GM21360 (cell line): ENCODE measurements at regions not wholly inside any gene's neighbourhood (a gene's known extent, or its start where the extent isn't known, plus 50 kb on each side); places are given as distances from the start of the nearest gene placed in this dataset.

Source experiments
- ATAC-seq: cut with Tn5 transposase; IDR thresholded peaks from one replicate; pipeline ENCODE4 v1.9.1; 2021; ENCODE audit warnings: mild to moderate bottlenecking, moderate library complexity; ENCODE audit not compliant: unreplicated experiment

DNA sequence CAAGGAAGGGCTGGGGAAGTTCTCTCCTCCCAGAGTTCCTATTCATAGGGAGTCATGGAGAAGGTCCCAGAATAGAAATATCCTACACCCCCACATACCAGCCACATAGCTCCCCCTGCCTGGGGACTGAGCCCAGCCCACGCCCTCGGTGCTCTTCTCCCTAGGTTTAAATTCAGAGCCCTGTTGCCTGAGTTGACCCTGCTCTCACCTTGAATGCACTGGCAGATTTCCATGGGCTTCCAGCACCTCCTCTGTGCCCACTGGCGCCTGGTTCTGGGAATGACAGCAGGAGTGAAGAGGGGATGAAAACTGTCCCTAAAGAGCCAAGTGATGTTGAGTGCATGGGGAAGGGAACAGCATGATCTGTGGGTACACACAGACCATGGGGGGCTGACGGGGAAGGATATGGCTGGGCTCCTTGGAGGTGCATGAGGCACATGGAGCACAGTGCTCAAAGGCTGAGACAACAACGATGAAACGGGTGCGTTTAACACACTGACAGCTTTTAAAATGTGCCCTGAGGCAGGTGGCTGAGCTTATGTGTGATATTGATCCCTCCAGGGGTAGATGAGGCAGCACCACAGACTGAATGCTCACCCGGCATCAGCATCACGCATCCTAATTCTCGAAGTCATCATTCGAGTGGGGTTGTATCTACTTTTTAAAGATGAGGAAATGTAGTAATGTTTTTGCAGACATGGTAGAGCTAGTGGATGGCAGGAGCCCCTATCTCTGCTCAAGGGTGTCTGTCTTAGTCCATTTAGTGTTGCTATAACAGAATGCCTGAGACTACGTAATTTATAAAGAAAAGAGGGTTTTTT, 53.7 kb upstream of the IGFBP3 start:
- no peak for ATAC-seq

DNA sequence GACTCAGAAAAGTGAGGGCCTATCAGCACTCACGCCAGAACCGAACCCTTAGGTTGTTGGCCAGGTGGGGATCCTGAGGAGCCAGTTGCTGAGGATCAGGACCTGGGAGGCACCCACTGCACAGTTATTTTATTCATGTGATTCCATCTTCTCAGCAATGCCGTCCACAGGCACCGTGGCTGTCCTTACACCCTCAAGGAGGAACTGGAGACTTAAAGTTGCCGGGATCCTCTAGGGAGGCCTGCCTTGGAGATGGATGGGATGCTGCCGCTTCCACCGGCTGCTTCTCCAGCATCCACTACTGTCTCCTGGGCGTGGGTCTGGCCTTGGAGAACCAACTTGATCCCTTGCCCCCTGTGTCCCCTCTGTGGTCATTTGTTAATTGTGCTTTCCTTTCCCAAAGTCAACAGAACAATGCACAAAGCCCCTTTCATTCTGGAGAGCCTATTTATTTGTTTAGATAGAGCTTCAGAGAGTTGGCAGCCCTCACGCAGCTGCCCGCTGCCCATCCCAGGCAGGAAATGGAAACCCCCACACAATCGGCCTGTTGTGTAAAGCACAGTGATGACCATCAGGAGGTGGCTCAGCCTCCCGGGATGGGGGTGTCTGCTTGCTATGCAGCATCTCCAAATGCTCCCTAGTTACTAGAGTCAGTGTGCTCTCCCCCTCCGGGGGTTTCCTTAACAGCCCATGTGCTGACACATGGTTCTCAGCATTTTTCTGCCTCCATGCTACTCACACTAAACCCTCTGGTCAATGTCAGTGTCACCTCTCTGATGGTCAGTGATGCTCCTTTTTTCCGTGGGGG, 52.9 kb upstream of the IGFBP3 start:
- ATAC-seq = no peak

GRCh38 chr7:45972629-45973312, 51.7 kb upstream of the IGFBP3 start:
- ATAC-seq = no peak

GRCh38 chr7:45971661-45972175, 50.6 kb upstream of the IGFBP3 start:
- no peak for ATAC-seq

- ATAC-seq = no peak
These were observed 50.1 kb upstream of the IGFBP3 start for GRCh38 chr7:45971171-45971570.
